CD4-positive, alpha-beta memory T cell (primary cell): ENCODE measurements at regions not wholly inside any gene's neighbourhood (a gene's known extent, or its start where the extent isn't known, plus 50 kb on each side); places are given as distances from the start of the nearest gene placed in this dataset.

Experiments
- CTCF ChIA-PET: fragments of 350-600 bp; sonication (Branson Sonifier 250); formaldehyde crosslinking; loops from one replicate; lab custom pipeline; 2021; ENCODE audit warnings: inconsistent platforms; ENCODE audit not compliant: partially characterized antibody; lab: Charles Lee
- POLR2A ChIA-PET: fragments of 350-600 bp; sonication (Branson Sonifier 250); formaldehyde crosslinking; loops from one replicate; lab custom pipeline; 2021; ENCODE audit not compliant: partially characterized antibody; lab: Charles Lee
- DNase-seq, 5 donors: peaks; one replicate each; pipeline versions ENCODE4 v3.0.0 to v3.0.0-alpha.2; 2020 to 2022; ENCODE audit warnings: mixed read lengths in 1 of 5
- H3K27ac ChIP-seq: one replicate; pipeline ENCODE4 v1.7.0; 2013; ENCODE audit warnings: low read depth, low read length
- H3K27me3 ChIP-seq: 2 replicates; pipeline ENCODE4 v1.7.0; 2013; ENCODE audit warnings: mild to moderate bottlenecking, low read length, moderate library complexity; ENCODE audit not compliant: insufficient read depth
- H3K36me3 ChIP-seq: 2 replicates; pipeline ENCODE4 v1.7.0; 2013; ENCODE audit warnings: mild to moderate bottlenecking, low read length, moderate library complexity; ENCODE audit not compliant: insufficient read depth
- H3K4me1 ChIP-seq: 2 replicates; pipeline ENCODE4 v1.7.0; 2013; ENCODE audit warnings: mild to moderate bottlenecking, low read length, moderate library complexity; ENCODE audit not compliant: insufficient read depth
- H3K4me3 ChIP-seq, 2 donors: one replicate each; pipeline ENCODE4 v1.7.0; 2013; ENCODE audit warnings: low read length in 2 of 2, mild to moderate bottlenecking in 1 of 2
- H3K9me3 ChIP-seq, 2 donors: one replicate each; pipeline ENCODE4 v1.7.0; 2013; ENCODE audit warnings: low read length in 2 of 2, control low read depth in 1 of 2; ENCODE audit not compliant: control insufficient read depth in 1 of 2
- H3K27ac Mint-ChIP-seq, 7 donors: one replicate each; pipeline ENCODE4 v1.8.0; 2020 to 2021; ENCODE audit warnings: mixed read lengths in 7 of 7, mild to moderate bottlenecking in 6 of 7, inconsistent platforms in 3 of 7, moderate library complexity in 3 of 7
- H3K27me3 Mint-ChIP-seq, 2 donors: one replicate each; pipeline ENCODE4 v1.8.0; 2020 to 2021; ENCODE audit warnings: mixed read lengths in 2 of 2
- H3K36me3 Mint-ChIP-seq, 2 donors: one replicate each; pipeline ENCODE4 v1.8.0; 2020 to 2021; ENCODE audit warnings: mixed read lengths in 2 of 2, inconsistent platforms in 1 of 2, mild to moderate bottlenecking in 1 of 2
- H3K4me1 Mint-ChIP-seq, 4 donors: one replicate each; pipeline ENCODE4 v1.8.0; 2020 to 2021; ENCODE audit warnings: mixed read lengths in 4 of 4, mild to moderate bottlenecking in 1 of 4
- H3K4me3 Mint-ChIP-seq, 8 donors: one replicate each; pipeline ENCODE4 v1.8.0; 2020 to 2021; ENCODE audit warnings: mixed read lengths in 8 of 8, mild to moderate bottlenecking in 7 of 8, moderate library complexity in 6 of 8, inconsistent platforms in 3 of 8
- H3K9me3 Mint-ChIP-seq, 8 donors: one replicate each; pipeline ENCODE4 v1.8.0; 2020 to 2021; ENCODE audit warnings: mixed read lengths in 8 of 8, mild to moderate bottlenecking in 5 of 8, inconsistent platforms in 3 of 8, moderate library complexity in 1 of 8
- intact Hi-C: fragments of 100-400 bp; cut with micrococcal nuclease; formaldehyde crosslinking; loops from one replicate; pipeline ENCODE4 v1.15.1; 2023

- no peaks in the 10 kb centered on the region for H3K27me3 Mint-ChIP-seq
- no peak overlapping the region for H3K27ac Mint-ChIP-seq
- POLR2A ChIA-PET = no interaction called here
- Histone ChIP-seq H3K4me1 (no peaks in the 10 kb centered on the region), H3K27me3 (no peaks in the 10 kb centered on the region), H3K27ac (no peak overlapping the region), H3K36me3 (no peaks in the 10 kb centered on the region), H3K9me3 (no peaks in the 10 kb centered on the region), H3K4me3 (no peak overlapping the region)
- DNase-seq = no peak
- CTCF ChIA-PET = no interaction called here
- intact Hi-C loops = no loop called here
- no peaks in the 10 kb centered on the region for H3K4me1 Mint-ChIP-seq
- H3K4me3 Mint-ChIP-seq = no peak overlapping the region
- no peaks in the 10 kb centered on the region for H3K36me3 Mint-ChIP-seq
- peaks cover 0 to 4% (median 0%) of the 10 kb centered on the region in 8 donors for H3K9me3 Mint-ChIP-seq
Measured at GRCh38 chr5:52043137-52043536, 659.9 kb downstream of the ISL1 start.

DNA sequence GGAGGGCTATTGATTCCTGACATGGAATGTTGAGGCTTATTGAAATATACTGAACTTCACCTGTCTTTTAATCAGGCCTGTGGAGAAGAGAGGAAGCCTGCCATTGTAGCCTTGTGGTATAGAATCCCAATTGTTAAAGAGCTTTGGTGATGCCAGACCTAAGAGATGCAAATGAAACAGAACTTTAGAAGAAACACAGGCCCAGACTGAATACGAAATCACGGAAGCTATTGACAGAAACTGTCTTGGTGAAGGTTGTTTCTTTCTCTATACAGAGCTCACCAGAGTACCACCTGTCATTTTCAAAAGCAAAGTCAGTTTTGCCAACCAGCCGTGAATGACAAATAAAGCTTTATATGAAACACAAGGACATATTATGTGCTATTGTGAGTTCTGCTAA is 660.3 kb downstream of the ISL1 start:
- Mint-ChIP-seq H3K9me3 (peaks cover 0 to 4% (median 0%) of the 10 kb centered on the region in 8 donors), H3K4me1 (no peaks in the 10 kb centered on the region), H3K4me3 (no peak overlapping the region), H3K36me3 (no peaks in the 10 kb centered on the region), H3K27me3 (no peaks in the 10 kb centered on the region), H3K27ac (no peak overlapping the region)
- intact Hi-C loops = no loop called here
- DNase-seq = no peak
- ChIA-PET POLR2A (no interaction called here), CTCF (no interaction called here)
- H3K36me3 ChIP-seq = no peaks in the 10 kb centered on the region
- no peaks in the 10 kb centered on the region for H3K27me3 ChIP-seq
- no peak overlapping the region for H3K4me3 ChIP-seq
- no peaks in the 10 kb centered on the region for H3K4me1 ChIP-seq
- H3K27ac ChIP-seq = no peak overlapping the region
- no peaks in the 10 kb centered on the region for H3K9me3 ChIP-seq

GRCh38 chr5:52051759-52052158 is 668.5 kb downstream of the ISL1 start:
- H3K4me1 ChIP-seq = no peaks in the 10 kb centered on the region

DNA sequence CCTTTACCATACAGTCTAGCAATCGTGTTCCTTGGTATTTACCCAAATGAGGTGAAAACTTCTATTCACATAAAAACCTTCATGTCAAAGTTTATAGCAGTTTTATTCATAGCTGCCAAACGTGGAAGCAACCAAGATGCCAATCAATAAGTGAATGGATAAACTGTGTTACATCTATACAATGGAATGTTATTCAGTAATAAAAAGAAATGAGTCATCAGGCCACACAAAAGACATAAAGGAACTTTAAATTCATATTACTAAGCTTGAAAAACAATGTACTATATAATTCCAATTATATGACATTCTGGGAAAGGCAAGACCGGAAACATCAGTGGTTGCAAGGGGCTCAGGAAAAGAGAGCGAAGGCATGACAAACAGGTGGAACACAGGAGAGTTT is 679.9 kb downstream of the ISL1 start:
- H3K9me3 Mint-ChIP-seq = peaks cover 0 to 11% (median 6%) of the 10 kb centered on the region in 8 donors
- intact Hi-C loops = no loop called here
- H3K27ac Mint-ChIP-seq = no peak overlapping the region
- DNase-seq = no peak
- POLR2A ChIA-PET = no interaction called here
- Histone ChIP-seq H3K27me3 (no peaks in the 10 kb centered on the region), H3K27ac (no peak overlapping the region), H3K9me3 (no peaks in the 10 kb centered on the region), H3K4me1 (no peaks in the 10 kb centered on the region), H3K4me3 (no peak overlapping the region), H3K36me3 (no peaks in the 10 kb centered on the region)
- H3K36me3 Mint-ChIP-seq = no peaks in the 10 kb centered on the region
- H3K27me3 Mint-ChIP-seq = no peaks in the 10 kb centered on the region
- H3K4me3 Mint-ChIP-seq = no peak overlapping the region
- CTCF ChIA-PET = no interaction called here
- H3K4me1 Mint-ChIP-seq = no peaks in the 10 kb centered on the region

More at GRCh38 chr5:52051759-52052158, 668.5 kb downstream of the ISL1 start:
- no peak overlapping the region for H3K4me3 ChIP-seq
- no peak for DNase-seq
- intact Hi-C loops = no loop called here
- Mint-ChIP-seq H3K4me3 (no peak overlapping the region), H3K9me3 (peaks cover 0 to 4% (median 0%) of the 10 kb centered on the region in 8 donors), H3K27me3 (no peaks in the 10 kb centered on the region), H3K27ac (no peak overlapping the region), H3K4me1 (no peaks in the 10 kb centered on the region), H3K36me3 (no peaks in the 10 kb centered on the region)
- H3K36me3 ChIP-seq = no peaks in the 10 kb centered on the region
- no peaks in the 10 kb centered on the region for H3K27me3 ChIP-seq
- ChIA-PET POLR2A (no interaction called here), CTCF (no interaction called here)
- no peak overlapping the region for H3K27ac ChIP-seq
- no peaks in the 10 kb centered on the region for H3K9me3 ChIP-seq

DNA sequence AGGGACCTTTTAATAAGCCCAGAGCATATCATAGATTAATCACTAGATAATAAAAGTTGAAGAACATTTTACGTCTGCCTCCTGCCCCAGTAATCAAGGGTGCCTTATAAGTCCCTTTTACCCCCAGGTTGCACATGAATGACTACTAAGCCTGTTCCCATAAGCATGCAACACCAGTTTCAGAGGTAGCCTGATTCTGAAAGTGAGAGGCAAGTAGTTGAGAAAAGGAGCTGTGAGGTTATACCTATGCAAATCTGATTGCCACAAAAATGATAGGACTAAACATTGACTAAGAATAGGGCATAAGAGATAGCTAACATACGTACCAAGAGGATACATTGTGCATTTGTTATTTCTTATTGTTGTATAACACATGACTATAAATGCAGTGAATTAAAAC is 681.9 kb downstream of the ISL1 start:
- DNase-seq = no peak
- no peak overlapping the region for H3K4me3 ChIP-seq
- no peaks in the 10 kb centered on the region for H3K27me3 Mint-ChIP-seq
- no peaks in the 10 kb centered on the region for H3K36me3 ChIP-seq
- CTCF ChIA-PET = no interaction called here
- no peak overlapping the region for H3K4me3 Mint-ChIP-seq
- intact Hi-C loops = no loop called here
- H3K4me1 Mint-ChIP-seq = no peaks in the 10 kb centered on the region
- H3K27ac ChIP-seq = no peak overlapping the region
- H3K27me3 ChIP-seq = no peaks in the 10 kb centered on the region
- H3K36me3 Mint-ChIP-seq = no peaks in the 10 kb centered on the region
- no peaks in the 10 kb centered on the region for H3K4me1 ChIP-seq
- H3K9me3 ChIP-seq = no peaks in the 10 kb centered on the region
- peaks cover 0 to 17% (median 7%) of the 10 kb centered on the region in 8 donors for H3K9me3 Mint-ChIP-seq
- H3K27ac Mint-ChIP-seq = no peak overlapping the region
- POLR2A ChIA-PET = no interaction called here

DNA sequence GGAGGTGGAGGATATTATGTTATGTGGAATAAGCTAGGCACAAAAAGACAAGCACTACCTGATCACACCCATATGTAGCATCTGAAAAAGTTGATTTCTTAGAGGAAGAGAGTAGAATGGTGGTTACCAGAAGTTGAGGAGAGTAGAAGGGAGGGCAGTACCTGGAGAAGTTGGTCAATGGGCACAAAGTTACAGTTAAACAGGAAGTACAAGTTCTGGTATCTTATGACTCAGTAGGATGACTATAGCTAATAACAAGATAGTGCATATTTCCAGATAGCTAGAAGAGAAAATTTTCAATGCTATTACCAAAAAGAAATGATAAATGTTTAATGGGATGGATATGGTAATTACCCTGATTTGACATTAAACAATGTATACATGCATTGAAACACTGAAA is 686.7 kb downstream of the ISL1 start:
- H3K4me1 ChIP-seq = no peaks in the 10 kb centered on the region
- H3K4me1 Mint-ChIP-seq = no peaks in the 10 kb centered on the region
- no peak overlapping the region for H3K4me3 ChIP-seq
- no peak overlapping the region for H3K4me3 Mint-ChIP-seq
- H3K27ac Mint-ChIP-seq = no peak overlapping the region
- peaks cover 0 to 24% (median 5%) of the 10 kb centered on the region in 8 donors for H3K9me3 Mint-ChIP-seq
- no peaks in the 10 kb centered on the region for H3K36me3 ChIP-seq
- H3K9me3 ChIP-seq = no peaks in the 10 kb centered on the region
- intact Hi-C loops = no loop called here
- no peaks in the 10 kb centered on the region for H3K36me3 Mint-ChIP-seq
- POLR2A ChIA-PET = no interaction called here
- H3K27me3 Mint-ChIP-seq = no peaks in the 10 kb centered on the region
- CTCF ChIA-PET = no interaction called here
- no peaks in the 10 kb centered on the region for H3K27me3 ChIP-seq
- no peak for DNase-seq
- no peak overlapping the region for H3K27ac ChIP-seq

GRCh38 chr5:52073993-52074689 is 690.9 kb downstream of the ISL1 start:
- H3K4me1 ChIP-seq = no peaks in the 10 kb centered on the region
- no peaks in the 10 kb centered on the region for H3K4me1 Mint-ChIP-seq
- H3K36me3 ChIP-seq = no peaks in the 10 kb centered on the region
- DNase-seq = no peak
- H3K36me3 Mint-ChIP-seq = no peaks in the 10 kb centered on the region
- no peaks in the 10 kb centered on the region for H3K27me3 Mint-ChIP-seq
- peaks cover 0 to 15% (median 2%) of the 10 kb centered on the region in 8 donors for H3K9me3 Mint-ChIP-seq
- no peak overlapping the region for H3K27ac ChIP-seq
- H3K4me3 Mint-ChIP-seq = no peak overlapping the region
- no peak overlapping the region for H3K27ac Mint-ChIP-seq
- H3K9me3 ChIP-seq = no peaks in the 10 kb centered on the region
- no peak overlapping the region for H3K4me3 ChIP-seq
- ChIA-PET CTCF (no interaction called here), POLR2A (no interaction called here)
- intact Hi-C loops = no loop called here
- no peaks in the 10 kb centered on the region for H3K27me3 ChIP-seq
